IPS DF 4.7 (cell line): ENCODE measurements at regions not wholly inside any gene's neighbourhood (a gene's known extent, or its start where the extent isn't known, plus 50 kb on each side); places are given as distances from the start of the nearest gene placed in this dataset.
"Not testable (repeated sequence)": the region's sequence is repeated elsewhere in the genome, so short reads cannot be mapped to it uniquely, and the experiment has no call there.

Experiments
- DNase-seq: peaks from one replicate; pipeline ENCODE4 v3.0.0-alpha.2; 2013; ENCODE audit warnings: low spot score; ENCODE audit errors: extremely low read depth

DNA sequence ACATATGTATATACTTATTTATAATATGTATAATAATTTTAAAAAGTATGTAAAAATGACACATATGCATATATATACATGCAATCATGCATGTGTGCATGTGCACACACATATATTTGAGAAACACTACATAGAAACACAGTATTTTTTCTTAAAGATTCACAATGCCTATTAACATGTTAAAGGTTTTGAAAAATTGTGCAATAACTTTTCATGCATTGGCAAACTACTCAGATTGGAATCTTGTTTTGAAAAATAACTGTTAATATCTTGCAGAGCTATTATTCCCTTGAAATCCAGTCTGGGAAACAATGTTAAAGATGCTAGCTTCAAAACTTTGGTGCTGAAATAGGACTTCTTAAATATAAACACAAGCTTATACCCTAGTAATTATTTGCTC is 256.2 kb upstream of the P2RY1 start:
- DNase-seq = no peak

DNA sequence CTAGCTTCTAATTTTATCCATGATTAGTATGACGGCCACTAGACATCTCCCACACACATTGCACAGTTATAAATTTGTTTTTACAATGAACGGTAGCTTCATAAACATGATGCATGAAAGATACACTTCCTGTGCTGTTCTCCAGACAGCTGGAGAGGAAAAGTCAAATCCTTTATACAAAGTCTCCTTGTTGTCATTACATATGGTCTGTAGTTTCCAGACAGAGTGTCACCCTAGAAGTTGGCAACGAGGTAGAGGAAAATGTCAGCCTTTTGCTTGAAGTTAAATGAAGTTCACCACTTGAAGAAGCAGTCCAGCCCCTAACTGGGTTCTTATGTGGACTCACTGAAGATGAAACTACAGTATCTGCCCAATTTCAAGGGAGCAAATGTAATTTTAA is 253.0 kb upstream of the P2RY1 start:
- no peak for DNase-seq

DNA sequence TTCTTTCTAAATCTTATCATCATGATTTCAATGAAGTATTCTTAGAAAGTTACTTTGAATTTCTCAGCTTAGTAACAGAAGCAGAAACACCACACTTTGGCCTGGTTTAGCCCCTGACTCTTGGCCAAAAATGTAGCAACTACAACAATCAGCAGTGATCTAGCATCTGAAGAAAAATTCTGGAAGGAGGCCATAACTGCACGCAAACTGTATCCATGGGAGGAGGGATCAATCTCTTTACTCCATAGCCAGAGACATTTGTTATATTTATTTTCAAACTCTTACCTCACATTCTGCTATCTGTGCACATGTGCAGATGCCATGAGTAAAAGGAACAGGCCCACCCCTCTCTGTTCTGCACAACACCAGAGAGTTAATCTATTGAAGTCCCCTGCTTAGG is 251.0 kb upstream of the P2RY1 start:
- DNase-seq = no peak

DNA sequence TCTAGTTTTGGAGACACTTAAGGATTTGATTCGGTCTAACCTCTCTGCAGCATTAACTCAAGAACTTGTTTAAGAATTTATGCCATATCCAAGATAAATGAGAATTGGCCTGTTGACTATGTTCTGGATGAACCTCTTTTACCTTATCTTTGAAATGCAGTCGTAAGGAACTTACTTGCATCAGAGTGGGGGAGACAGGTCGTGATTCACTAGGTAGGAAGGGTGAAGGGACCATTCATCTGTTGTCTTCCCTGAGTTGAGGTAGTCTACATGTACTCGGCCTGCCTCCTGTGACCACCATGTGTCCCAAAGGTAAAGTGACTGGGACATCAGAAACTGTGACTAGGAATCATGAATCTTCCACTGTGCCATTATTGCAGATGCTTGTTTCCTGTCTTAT is 248.0 kb upstream of the P2RY1 start:
- DNase-seq = no peak

DNA sequence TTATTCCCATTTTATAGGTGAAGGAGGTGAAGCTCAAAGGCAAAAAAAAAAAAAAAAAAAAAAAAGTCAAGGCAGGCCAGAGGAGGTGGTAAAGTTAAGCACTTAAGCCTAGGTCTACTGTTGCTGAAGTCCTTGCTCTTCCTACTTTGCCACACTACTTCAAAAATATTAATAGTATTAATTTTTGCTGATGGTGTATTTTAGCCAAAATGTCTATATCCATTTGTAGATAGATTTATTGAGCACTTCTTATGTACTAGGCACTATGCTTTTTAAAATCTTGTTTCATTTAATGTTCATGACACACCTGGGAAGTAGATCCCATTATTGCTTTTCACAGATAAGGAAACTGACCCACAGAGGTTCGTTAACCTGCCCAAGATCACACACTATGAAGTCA is 247.1 kb upstream of the P2RY1 start:
- DNase-seq = no peak

DNA sequence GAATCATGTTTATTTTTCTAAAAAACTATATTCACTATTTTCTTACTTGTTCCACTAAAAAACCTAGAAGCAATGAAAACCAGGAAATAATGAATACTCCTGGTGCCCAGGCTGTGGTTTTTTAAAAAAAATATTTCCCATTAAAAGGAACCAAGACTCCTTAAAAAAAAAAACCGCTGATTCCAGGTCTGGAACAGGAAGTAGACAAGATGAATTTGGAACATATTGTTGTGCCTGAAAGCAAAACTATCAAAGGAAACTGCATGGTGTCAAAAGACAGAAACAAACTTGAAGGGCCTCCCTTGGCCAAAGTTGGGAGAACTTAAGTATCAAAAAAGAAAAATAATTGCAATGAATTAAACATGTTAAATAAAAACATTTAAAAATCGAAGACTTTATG is 245.3 kb upstream of the P2RY1 start:
- DNase-seq = no peak

DNA sequence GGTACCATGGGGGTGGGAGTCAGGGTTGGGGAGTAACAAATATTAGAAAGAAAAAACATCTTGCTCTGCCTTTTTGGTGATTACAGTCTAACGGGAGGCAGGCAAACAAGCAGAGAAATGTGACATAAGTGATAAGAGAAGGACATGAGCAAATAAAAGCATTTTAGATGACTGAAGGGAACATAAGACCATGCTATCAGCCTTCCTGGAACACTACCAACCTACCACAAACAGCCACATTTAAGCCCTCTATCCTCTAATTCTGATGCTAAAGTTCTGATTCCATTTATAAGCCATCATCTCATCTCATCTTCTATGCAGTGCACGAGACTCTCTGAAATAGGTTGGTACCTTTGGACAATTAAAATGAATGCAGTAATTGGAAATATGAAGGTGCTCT is 243.4 kb upstream of the P2RY1 start:
- DNase-seq = no peak

DNA sequence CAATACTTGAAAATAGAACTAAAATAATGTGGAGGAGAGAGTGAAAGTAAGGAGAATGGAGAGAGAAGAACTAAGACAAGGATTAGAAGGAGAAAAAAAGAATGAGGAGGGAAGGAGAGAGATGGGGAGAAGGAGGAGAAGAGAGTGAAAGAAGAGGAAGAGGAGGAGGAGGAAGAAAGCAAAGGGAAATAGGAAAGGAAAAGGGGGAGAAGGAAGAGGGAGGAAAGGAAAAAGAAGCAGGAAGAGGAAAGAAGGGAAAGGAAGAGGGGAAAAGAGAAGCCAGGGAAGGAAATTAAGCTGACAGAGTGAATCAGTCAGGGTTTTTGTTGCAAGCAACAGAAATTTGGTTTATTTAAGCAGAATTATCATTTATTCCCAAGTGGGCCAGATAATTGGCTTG is 241.7 kb upstream of the P2RY1 start:
- DNase-seq = no peak

DNA sequence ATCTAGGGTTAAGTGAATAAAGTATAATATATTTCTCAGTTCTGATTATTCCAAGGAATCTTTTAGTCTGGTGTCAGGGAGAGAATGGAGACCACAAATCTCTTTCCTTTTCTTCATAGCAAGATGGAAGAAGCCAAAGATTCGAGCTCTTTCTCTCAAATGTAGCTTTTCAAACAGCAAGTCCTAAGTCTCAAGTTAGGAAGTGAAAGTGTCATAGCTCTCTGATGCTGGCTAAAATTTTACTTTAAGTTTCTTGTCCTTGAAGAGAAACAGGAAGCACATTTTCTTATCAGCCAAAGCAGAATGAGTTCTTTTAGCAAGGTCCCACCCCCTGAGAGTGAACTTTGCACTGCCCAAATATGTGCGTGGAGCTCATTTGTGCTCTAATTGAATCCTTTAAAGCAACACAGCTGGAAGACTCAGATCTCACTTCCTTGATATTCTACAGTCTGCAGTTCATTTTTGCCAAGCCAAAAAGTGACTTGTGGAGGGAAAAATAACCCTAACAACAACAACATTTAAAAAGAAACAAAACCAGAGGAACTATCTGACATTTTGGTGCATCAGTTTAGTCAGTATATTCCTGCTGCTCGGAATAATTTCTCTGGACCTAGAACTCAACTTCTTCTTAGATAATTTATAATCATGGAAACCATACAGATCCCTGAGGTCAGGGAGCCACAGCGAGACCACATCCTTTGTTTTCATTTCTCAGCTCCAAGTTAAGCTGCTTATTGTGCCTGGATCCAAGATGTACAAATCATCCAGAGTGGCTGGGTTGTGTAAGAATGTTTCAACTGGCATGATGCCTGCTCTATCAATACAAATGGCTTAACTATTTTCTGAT is 238.7 kb upstream of the P2RY1 start:
- DNase-seq = no peak

DNA sequence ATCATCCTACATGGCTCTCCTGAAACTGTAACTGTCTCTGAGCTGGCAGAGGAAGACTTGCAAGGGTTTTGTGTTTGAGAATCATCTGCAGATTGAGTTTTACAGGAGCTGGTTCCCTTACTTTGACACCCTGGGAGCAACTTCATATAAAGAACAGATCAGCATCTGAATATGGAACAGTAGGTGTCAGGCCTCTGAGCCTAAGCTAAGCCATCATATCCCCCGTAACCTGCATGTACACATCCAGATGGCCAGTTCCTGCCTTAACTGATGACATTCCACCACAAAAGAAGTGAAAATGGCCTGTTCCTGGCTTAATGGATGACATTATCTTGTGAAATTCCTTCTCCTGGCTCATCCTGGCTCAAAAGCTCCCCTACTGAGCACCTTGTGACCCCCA is 238.1 kb upstream of the P2RY1 start:
- not testable (repeated sequence) for DNase-seq

DNA sequence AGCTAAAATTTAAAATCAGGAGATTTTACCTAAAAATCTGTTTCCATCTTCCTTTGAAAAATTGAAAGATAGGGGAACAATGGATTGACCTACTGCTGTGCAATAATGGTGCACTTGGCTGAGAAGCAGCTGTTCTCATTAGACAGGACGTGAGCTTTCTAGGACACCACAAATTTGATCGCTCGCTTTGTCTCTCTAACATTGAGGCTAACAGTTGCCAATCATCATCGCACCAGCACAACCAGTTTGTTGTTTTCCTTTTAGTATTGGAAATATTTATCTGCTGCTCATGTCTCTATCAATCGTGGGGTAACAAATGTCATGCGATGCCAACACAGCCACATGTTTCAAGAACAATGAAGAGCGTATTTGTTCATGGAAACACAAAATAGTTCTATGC is 228.8 kb upstream of the P2RY1 start:
- DNase-seq = no peak

DNA sequence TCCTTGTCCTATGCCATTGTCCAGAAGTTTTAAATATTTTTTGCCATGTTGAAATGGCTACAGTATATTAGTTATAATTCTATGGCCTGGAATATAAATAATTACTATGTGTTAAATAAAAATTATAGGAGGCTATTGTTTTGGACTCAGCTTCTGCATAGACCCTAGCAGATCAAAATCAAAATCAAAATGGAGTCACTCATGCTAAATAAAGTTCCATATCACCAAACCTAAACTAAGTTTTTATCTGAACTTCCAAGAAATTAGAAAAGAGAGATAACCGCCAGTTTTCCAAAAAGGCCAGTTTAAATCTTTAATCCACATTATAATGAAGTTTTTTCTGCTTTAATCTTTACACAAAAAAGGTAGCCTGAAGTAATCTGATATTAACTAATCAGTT is 227.8 kb upstream of the P2RY1 start:
- DNase-seq = no peak

DNA sequence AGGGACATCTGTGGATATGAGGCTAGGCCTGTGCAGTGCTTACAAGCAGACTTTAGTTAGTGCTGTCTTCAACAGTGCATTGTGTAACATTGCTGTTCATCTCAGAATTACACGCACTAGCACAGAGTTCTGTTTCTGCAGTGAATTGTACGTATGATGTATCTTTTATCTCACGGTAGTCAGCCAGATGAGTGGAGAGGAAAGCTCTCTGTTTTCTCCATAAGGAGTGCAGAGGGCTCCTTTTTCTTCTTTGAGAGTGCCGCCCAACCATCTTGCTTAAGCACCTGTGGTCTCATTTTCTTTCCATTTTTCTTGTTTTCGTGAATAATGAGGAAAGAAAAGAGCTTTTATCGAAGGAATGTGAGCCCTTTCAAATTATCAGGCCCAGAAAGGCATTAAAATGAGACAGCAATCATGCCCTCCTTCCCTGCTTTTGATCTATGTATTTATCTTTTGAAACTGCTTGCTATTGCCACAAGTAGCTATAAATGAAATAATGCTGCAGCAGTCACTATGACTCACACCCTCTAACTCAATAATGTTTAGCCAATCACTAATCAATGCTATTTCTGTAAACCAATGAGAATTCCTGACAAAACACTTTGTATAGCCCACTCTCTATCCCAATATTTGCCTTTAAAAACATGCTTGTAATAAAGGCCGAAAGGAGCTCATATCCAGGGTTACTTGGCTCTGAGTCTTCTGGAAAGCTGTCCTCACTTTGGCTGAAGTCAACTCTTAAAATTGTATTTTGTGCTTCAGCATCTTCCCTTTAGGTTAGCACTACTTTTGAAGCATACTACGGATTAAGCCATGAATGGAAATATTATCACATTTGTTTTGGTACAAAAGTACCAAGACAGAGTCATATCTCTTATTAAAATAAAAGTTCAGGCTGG is 226.0 kb upstream of the P2RY1 start:
- DNase-seq = no peak

DNA sequence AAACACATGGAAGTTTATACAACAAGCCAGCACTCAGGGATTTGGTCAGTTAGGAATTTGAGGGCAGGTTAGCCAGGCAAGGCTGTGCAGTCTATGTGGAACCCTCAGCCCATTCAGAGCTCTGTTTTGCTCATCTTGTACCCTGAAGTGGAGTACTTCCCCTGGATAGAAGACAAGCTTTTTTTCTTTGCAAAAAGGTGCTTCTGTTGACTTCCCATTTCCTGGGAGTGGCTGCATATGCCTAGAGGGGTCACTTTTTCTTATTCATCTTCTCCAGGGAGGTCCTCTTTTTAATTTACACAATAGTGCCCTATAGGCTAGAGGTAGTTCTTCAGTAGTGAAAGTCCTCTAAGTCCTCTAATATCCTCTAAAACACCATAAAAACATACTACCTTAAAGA is 225.0 kb upstream of the P2RY1 start:
- no peak for DNase-seq

DNA sequence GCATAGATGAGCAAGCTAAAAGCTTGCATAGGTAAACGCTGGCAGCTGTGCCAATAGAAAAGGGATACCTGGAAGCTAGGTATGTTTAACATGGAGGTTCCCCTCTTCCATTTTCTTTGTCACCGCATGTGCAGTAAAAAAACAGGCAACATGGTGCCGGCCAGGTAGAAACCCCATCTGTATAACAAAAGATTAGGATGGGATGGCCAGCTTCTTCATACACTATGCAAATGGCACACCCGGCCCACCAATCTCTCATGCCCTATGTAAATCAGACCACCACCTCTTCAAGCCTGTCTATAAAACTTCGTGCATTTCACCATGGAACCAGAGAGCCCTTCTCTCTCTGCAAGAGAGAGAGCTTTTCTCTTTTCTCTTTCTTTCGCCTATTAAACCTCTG is 224.3 kb upstream of the P2RY1 start:
- DNase-seq = no peak

DNA sequence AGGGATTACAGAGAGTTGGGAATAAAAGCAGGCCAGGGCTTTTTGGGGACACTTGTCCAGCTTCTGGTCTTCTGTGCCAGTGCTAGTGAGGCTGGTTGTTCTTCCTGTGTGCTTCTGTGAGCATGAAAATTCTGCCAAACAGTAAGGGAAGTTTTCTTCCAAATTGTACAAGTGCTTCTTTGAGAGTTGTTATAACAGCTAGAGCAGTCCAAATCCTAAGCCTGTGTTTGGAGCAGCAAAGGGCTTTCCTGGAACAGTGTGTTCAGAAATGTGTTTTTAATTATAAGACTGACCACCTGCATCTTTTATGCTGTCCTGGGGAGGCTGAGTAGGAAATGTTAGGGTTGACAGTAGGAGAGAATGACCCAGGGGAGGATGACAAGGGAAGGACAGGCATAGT is 223.0 kb upstream of the P2RY1 start:
- DNase-seq = no peak

DNA sequence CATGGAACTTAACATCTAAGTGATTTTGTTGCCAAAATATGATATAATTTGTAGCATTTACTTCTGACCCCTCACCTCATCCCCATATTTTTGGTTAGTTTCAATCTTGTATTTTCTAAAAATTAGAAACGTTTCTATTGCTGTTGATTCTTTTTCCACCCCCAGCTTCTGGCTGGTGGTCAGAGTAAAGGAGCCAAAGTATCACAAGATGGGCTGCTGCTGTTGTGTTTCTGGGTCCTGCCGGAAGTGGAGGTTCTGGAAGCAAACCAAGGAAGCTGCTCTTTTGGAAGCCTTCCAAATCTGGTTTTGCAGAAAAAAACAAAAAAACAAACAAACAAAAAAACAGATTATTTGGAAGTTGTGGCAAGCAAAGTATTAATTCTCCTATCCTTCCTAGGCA is 221.1 kb upstream of the P2RY1 start:
- DNase-seq = no peak

DNA sequence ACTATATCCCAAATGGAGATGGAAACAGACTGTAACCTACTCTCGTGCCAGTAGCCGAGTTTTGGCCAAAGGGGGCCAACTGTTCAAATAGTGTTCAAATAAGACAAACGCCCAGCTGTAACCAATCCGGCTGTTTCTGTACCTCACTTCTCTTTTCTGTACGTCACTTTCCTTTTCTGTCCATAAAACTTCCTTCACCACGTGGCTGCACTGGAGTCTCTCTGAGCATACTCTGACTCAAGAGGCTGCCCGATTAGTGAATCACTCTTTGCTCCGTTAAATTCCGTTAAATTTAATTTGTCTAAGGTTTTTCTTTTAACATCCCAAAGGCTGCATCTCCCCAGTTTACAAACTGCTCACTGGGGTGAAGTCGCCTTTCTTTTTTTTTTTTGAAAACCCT is 219.2 kb upstream of the P2RY1 start:
- no peak for DNase-seq

DNA sequence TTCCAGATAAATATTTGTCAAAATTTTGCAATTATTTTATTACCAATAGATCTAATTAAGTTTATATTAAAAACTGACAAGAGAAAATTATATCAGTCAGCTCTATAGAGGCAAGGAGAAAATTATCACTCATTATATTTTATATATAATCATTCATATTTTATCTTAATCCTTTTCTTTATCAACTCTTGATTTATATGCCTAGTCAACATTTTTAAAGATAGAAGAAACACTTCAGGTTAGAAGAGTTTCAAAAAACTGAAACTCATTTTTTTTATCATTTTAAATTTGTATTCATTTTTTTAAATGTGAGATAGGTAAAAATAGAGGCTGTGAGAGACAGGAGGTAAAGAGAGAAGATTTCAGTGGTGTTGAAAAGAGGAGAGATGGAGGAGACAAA is 217.3 kb upstream of the P2RY1 start:
- DNase-seq = no peak

DNA sequence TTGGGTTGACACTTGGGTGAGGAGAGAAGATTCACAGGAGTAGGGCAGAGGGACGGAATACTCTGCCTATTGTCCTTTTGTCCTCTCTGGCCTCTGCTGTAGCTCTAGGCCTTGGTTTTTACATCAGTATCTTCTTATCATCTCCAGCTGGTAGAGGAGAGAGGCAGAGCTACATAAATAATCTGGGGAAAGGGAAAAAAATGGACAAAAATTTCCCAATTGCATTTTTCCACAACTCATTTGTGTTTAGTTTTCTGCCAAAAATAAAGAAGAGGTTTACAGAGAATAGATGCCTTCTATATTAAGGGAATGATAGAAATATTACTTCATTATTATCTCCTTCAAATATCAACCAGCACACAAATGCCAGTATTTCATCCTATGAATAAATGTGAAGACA is 216.4 kb upstream of the P2RY1 start:
- DNase-seq = no peak

DNA sequence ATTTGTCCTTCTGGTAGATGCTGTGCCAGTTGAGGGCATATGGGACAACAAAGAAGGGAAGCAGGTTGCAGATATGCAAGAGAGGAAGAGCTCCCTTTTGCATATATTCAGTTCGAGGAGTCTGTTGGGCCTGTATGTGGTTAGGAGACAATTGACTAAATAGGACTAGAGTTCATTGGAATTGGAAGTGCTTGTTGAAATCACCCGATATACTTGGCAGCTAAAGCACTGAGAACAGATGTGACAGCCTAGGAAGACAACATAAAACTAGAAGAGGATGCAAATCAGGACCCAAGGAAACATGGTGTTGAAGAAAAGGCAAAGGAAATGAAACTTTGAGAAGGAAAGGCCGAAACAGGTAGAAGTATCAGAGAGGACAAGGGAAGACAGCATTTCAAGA is 215.2 kb upstream of the P2RY1 start:
- no peak for DNase-seq

DNA sequence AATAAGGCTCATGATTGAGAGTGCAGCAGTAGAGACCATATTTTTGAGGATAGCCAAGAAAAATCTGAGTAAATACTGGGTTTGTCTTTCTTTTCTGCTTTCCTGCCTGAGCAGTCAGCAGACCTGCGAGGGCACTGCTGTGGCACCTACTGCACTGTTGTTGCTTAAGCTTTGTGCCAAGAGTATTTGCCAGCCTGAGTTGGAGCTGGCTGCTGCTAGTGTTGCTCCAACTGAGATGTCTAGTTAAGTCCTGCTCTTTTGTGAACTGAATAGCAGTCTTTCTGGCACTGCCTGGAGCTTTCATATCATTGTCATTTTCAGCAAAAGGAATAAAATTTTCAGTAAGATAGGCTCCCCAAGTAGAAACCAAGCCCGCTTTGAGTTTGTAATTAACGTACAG is 214.5 kb upstream of the P2RY1 start:
- no peak for DNase-seq
